ENCODE measurements at regions not wholly inside any gene's neighbourhood (a gene's known extent, or its start where the extent isn't known, plus 50 kb on each side); places are given as distances from the start of the nearest gene placed in this dataset.
"Not testable (repeated sequence)": the region's sequence is repeated elsewhere in the genome, so short reads cannot be mapped to it uniquely, and the experiment has no call there.

GRCh38 chr3:557972-558371 lies 361.4 kb downstream of the CHL1 start:
- H3K9me3 Mint-ChIP-seq = no peaks in the 10 kb centered on the region
- no peak overlapping the region for H3K27ac Mint-ChIP-seq
- no peaks in the 10 kb centered on the region for H3K27me3 Mint-ChIP-seq

DNA sequence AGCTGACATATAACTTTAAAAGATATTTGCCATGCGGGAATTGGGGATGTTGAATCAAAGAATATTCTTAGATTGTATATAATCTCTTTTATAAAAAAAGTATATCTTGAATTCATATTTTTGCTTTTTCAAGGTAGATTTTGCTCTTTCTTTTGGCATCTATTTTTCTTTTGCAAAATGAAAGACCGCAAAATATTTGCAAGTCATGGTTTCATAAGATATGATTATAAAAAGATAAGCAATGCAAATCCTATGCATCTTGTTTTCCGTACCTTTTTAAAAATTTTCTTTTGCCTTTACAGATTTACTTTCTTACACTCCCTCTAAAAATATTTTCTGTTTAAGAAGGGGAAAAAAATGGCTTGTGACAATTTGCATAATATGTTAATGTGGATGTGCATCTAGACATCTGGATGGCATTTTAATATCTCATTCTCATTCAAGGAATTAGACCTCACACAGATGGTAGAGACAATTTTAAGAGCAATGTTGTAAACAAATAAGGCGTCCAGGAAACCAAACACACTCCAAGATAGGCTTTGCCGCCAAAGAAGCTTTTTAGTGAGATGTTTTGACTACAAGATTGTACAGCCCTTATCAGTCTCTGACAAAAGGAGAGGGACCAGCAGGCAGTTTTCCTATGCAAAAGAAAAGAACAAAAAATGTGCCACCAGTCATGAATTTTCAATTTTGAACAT lies 371.1 kb downstream of the CHL1 start:
- DNase-seq = no peak
- no peak overlapping the region for H3K4me3 Mint-ChIP-seq
- no peaks in the 10 kb centered on the region for H3K4me1 Mint-ChIP-seq
- ATAC-seq = no peak
- H3K27me3 Mint-ChIP-seq = no peaks in the 10 kb centered on the region
- H3K36me3 Mint-ChIP-seq (ENCODE audit: low read depth) = no peaks in the 10 kb centered on the region
- H3K9me3 Mint-ChIP-seq = peaks cover 7% of the 10 kb centered on the region
- no peak overlapping the region for H3K27ac Mint-ChIP-seq

More at GRCh38 chr3:557972-558371, 361.4 kb downstream of the CHL1 start:
- Mint-ChIP-seq H3K36me3 (ENCODE audit: low read depth) (no peaks in the 10 kb centered on the region), H3K4me3 (no peak overlapping the region), H3K4me1 (no peaks in the 10 kb centered on the region)
- ATAC-seq = no peak
- no peak for DNase-seq

- not testable (repeated sequence) for H3K9me3 Mint-ChIP-seq; H3K36me3 Mint-ChIP-seq (ENCODE audit: low read depth); DNase-seq; H3K4me3 Mint-ChIP-seq; H3K27me3 Mint-ChIP-seq; H3K27ac Mint-ChIP-seq; ATAC-seq; H3K4me1 Mint-ChIP-seq
Observed at GRCh38 chr3:579529-579928, 383.0 kb downstream of the CHL1 start.

GRCh38 chr3:589066-589465 lies 392.5 kb downstream of the CHL1 start:
- H3K4me3 Mint-ChIP-seq; H3K27me3 Mint-ChIP-seq; H3K9me3 Mint-ChIP-seq; H3K4me1 Mint-ChIP-seq; ATAC-seq; DNase-seq; H3K27ac Mint-ChIP-seq; H3K36me3 Mint-ChIP-seq (ENCODE audit: low read depth): not testable (repeated sequence)

- H3K36me3 Mint-ChIP-seq (ENCODE audit: low read depth); H3K4me1 Mint-ChIP-seq; DNase-seq; H3K27ac Mint-ChIP-seq; H3K27me3 Mint-ChIP-seq; ATAC-seq; H3K9me3 Mint-ChIP-seq; H3K4me3 Mint-ChIP-seq: not testable (repeated sequence)
Observed at GRCh38 chr3:597304-597703, 400.7 kb downstream of the CHL1 start.

DNA sequence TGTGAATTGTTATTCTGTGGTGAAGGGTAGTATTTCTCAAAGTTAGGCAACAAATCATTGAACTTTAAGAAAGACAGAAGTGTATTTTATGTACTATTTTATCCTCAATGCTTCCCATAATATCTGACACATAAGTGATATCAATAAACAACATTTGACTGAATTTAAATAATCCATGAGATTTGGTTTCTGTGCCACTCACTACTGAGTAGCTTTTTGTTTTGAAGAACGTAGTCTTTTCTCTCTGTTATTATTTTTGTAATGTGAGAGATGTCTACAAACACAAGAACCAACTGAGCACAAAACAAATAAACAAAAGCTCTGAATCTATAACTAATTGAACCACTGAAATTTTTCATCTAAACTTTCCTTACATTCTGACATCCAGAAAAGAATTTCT lies 401.2 kb downstream of the CHL1 start:
- H3K27ac Mint-ChIP-seq; ATAC-seq; H3K4me1 Mint-ChIP-seq; H3K4me3 Mint-ChIP-seq; DNase-seq; H3K27me3 Mint-ChIP-seq; H3K9me3 Mint-ChIP-seq; H3K36me3 Mint-ChIP-seq (ENCODE audit: low read depth): not testable (repeated sequence)

DNA sequence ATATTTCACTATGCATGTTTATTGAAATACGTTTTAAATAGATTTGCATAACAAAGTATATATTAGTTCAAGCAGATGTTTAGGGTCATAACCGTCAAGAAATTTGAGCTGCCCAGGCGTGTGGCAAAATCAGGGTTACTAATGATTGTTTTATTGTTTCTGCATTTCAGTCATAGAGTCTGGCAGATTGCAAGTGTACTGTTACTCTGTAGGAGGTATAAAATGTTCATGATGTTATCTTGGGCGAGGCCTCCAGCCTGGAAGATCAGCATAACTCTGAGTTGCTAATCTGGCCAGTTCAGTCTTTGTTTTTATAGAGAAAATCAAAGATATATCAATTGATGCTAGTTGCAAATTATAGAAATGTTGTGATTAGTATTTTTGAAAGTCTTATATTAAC lies 410.9 kb downstream of the CHL1 start:
- not testable (repeated sequence) for H3K36me3 Mint-ChIP-seq (ENCODE audit: low read depth); H3K4me1 Mint-ChIP-seq; ATAC-seq; H3K27ac Mint-ChIP-seq; DNase-seq; H3K4me3 Mint-ChIP-seq; H3K27me3 Mint-ChIP-seq; H3K9me3 Mint-ChIP-seq

DNA sequence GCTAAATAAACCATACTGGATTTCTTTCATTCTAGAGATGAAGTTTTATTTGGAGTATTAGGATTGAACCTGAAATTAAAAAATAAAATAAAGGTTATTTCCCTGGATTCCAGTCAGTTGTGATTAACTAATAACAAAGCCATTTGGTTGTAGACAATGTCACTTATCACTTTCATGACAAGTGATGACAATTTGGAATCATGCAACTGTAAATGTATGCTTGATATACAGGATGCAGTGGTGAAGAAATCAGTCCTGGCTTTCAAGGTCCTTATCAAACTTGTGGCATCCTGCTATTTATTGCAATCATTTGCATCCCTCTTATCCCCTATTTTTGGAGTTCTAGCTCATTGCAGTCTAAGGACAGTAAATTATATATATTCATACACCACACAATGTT lies 425.2 kb downstream of the CHL1 start:
- Mint-ChIP-seq H3K27ac (no peak overlapping the region), H3K36me3 (ENCODE audit: low read depth) (no peaks in the 10 kb centered on the region), H3K9me3 (no peaks in the 10 kb centered on the region), H3K4me3 (no peak overlapping the region), H3K27me3 (no peaks in the 10 kb centered on the region), H3K4me1 (no peaks in the 10 kb centered on the region)
- DNase-seq (no peak), ATAC-seq (no peak)

DNA sequence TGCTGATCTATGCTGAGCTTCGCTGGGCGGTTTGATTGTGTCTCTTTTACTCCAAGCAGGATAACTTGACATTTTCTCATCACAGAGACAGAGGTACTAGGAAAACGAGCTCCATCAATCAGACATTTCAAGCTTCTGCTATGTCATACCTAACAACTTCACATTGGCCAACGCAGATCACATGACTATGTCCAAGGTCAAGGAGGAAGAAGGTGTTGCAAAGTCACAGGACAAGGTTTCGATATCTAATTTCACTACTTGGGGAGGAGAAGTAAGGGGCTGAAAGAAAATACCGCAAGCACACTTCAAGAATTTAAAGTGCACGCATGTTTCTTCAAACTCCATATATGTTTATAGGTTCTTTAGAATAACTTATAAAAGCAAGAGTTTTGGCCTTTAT lies 425.8 kb downstream of the CHL1 start:
- no peaks in the 10 kb centered on the region for H3K4me1 Mint-ChIP-seq

DNA sequence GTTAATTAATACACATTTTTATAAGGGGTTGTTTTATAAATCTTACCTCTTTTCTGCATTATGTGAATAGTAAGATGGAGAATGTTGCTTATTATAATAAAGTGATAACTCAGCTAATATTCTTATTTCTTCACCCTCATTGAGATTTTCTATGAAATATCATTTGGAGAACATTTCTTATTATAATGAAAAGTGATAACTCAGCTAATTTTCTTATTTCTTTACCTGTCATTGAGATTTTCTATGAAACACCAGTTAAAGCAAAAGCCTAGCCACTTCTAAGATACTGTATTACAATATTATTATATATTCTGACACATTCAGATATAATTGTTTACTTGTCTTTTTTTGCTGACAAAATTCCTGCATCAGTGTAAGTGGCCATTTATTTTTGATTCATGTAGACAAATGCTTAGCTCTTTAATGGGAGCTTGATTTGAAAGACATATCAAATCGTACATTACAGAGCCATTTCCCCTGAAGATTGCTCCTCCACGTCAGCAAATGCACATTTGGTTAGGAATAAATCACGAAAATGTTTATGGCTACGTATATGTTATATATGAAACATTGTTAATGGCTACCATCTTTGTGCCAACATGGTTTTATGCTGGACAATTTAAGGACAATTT lies 427.5 kb downstream of the CHL1 start:
- H3K9me3 Mint-ChIP-seq = no peaks in the 10 kb centered on the region
- H3K36me3 Mint-ChIP-seq (ENCODE audit: low read depth) = no peaks in the 10 kb centered on the region
- DNase-seq (no peak), ATAC-seq (no peak)
- H3K4me3 Mint-ChIP-seq = no peak overlapping the region
- no peak overlapping the region for H3K27ac Mint-ChIP-seq
- H3K27me3 Mint-ChIP-seq = no peaks in the 10 kb centered on the region
- no peaks in the 10 kb centered on the region for H3K4me1 Mint-ChIP-seq

More for the DNA sequence above, 425.8 kb downstream of the CHL1 start:
- ATAC-seq = no peak
- DNase-seq = no peak
- Mint-ChIP-seq H3K27me3 (no peaks in the 10 kb centered on the region), H3K36me3 (ENCODE audit: low read depth) (no peaks in the 10 kb centered on the region), H3K4me3 (no peak overlapping the region), H3K9me3 (no peaks in the 10 kb centered on the region), H3K27ac (no peak overlapping the region)

- no peaks in the 10 kb centered on the region for H3K9me3 Mint-ChIP-seq
- no peaks in the 10 kb centered on the region for H3K27me3 Mint-ChIP-seq
- H3K4me1 Mint-ChIP-seq = no peaks in the 10 kb centered on the region
- H3K36me3 Mint-ChIP-seq (ENCODE audit: low read depth) = no peaks in the 10 kb centered on the region
- ATAC-seq (no peak), DNase-seq (peak; percentile 42)
- no peak overlapping the region for H3K27ac Mint-ChIP-seq
- H3K4me3 Mint-ChIP-seq = no peak overlapping the region
Observed at GRCh38 chr3:632571-633170, 436.1 kb downstream of the CHL1 start.

DNA sequence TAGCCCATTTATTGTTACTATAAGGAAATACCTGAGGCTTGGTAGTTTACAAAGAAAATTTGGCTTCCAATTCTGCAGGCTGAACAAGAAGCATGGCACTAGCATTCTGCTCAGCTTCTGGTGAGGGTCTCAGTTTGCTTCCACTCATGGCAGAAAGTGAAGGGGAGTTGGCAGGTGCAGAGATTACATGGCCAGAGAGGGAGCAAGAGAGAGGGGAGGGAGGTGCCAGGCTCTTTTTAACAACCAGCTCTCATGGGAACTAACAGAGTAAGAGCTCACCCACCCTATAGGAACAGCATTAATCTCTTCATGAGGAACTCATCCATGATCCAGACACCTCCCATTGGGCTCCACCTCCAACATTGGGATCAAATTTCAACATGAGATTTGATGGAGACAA lies 437.9 kb downstream of the CHL1 start:
- DNase-seq = no peak
- no peaks in the 10 kb centered on the region for H3K27me3 Mint-ChIP-seq
- H3K36me3 Mint-ChIP-seq (ENCODE audit: low read depth) = no peaks in the 10 kb centered on the region
- H3K9me3 Mint-ChIP-seq = no peaks in the 10 kb centered on the region
- ATAC-seq = no peak
- no peak overlapping the region for H3K4me3 Mint-ChIP-seq
- H3K27ac Mint-ChIP-seq = no peak overlapping the region
- H3K4me1 Mint-ChIP-seq = no peaks in the 10 kb centered on the region

DNA sequence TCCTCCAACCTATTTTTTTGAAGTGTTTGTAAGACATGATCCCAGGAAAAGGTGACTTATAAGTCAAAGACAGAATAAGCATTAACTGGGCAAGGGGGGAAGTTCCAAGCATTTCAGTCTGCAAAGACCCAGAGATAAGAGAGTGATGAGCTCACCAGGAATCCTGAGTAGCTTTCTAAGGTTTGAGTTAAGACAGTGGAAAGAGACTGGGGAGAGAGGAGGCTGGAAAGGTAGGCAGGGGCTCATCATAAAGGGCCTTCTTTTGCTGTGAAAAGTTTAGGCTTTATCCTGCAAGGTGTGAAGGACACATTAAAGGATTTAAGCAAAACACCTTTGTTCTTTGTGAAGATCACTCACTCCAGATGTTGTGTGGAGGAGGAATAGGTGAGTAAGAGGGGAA lies 438.8 kb downstream of the CHL1 start:
- Mint-ChIP-seq H3K27ac (no peak overlapping the region), H3K9me3 (no peaks in the 10 kb centered on the region), H3K4me3 (no peak overlapping the region), H3K4me1 (no peaks in the 10 kb centered on the region), H3K27me3 (no peaks in the 10 kb centered on the region), H3K36me3 (ENCODE audit: low read depth) (no peaks in the 10 kb centered on the region)
- ATAC-seq (no peak), DNase-seq (no peak)

DNA sequence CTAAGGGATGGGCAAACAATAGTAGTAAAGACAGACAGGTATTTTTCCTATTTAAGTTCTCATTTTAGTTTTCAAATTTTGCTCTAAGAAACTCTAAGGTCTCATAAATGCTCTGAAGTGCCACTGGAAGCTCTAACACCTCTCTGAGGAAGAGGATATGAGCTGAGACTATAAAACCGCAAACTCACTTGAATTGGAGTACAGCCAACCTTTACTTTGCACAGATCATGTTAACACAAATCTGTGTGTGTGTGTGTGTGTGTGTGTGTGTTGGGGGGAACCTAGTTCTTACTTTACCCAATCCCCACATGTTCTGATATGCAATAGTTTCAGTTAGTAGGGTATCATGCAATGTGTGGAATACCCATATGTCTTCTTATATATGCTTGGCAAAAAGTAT lies 446.8 kb downstream of the CHL1 start:
- DNase-seq = no peak
- no peak overlapping the region for H3K27ac Mint-ChIP-seq
- H3K27me3 Mint-ChIP-seq = no peaks in the 10 kb centered on the region
- ATAC-seq = no peak
- H3K4me1 Mint-ChIP-seq = no peaks in the 10 kb centered on the region
- no peaks in the 10 kb centered on the region for H3K9me3 Mint-ChIP-seq
- no peaks in the 10 kb centered on the region for H3K36me3 Mint-ChIP-seq (ENCODE audit: low read depth)
- H3K4me3 Mint-ChIP-seq = no peak overlapping the region

DNA sequence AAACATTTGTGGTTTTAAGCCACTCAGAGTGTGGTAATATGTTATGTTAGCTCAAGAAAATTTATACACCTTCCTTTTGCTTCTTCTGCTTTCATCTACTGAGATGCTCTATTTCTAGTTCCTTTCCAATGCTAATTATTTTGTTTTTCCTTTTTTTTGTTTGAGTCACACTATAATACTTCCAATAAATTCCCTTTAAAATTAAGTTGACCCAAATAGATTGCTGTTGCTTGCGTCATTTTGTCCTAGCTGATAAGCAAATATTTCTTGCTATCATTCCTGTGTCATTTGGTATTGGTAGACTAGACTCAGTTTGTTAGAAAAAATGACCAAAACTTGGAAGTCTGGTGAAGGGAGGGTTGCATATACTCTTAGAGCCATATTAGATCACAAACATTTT lies 437.0 kb upstream of the CNTN6 start:
- no peak overlapping the region for H3K27ac Mint-ChIP-seq
- H3K27me3 Mint-ChIP-seq = no peaks in the 10 kb centered on the region
- no peaks in the 10 kb centered on the region for H3K9me3 Mint-ChIP-seq
- no peak for DNase-seq
- H3K4me3 Mint-ChIP-seq = no peak overlapping the region
- H3K4me1 Mint-ChIP-seq = no peaks in the 10 kb centered on the region
- ATAC-seq = no peak
- no peaks in the 10 kb centered on the region for H3K36me3 Mint-ChIP-seq (ENCODE audit: low read depth)
